G401.6 (cell line): ENCODE measurements at regions not wholly inside any gene's neighbourhood (a gene's known extent, or its start where the extent isn't known, plus 50 kb on each side); places are given as distances from the start of the nearest gene placed in this dataset.

ENCODE experiments used
- FAIRE-seq: peaks from 2 replicates; lab custom pipeline; 2012; peaks lifted over from hg19 to GRCh38; lab: Jason Lieb, UNC

- no peak for FAIRE-seq
Observed at GRCh38 chr5:82698026-82698425, 379.2 kb downstream of the TMEM167A start.

- FAIRE-seq: no peak
Observed at GRCh38 chr5:82694711-82695285, 382.4 kb downstream of the TMEM167A start.

GRCh38 chr5:82692826-82693225, 384.4 kb downstream of the TMEM167A start:
- no peak for FAIRE-seq

- no peak for FAIRE-seq
Observed at GRCh38 chr5:82684659-82685058, 392.5 kb downstream of the TMEM167A start.

GRCh38 chr5:82684165-82684564, 393.0 kb downstream of the TMEM167A start:
- no peak for FAIRE-seq

- FAIRE-seq: no peak
Observed at GRCh38 chr5:82679660-82680059, 397.5 kb downstream of the TMEM167A start.

GRCh38 chr5:82676661-82677060, 398.5 kb upstream of the RPS23 start:
- FAIRE-seq: no peak

GRCh38 chr5:82674671-82675070, 396.5 kb upstream of the RPS23 start:
- no peak for FAIRE-seq

- FAIRE-seq: no peak
Observed at GRCh38 chr5:82673057-82673809, 395.1 kb upstream of the RPS23 start.

GRCh38 chr5:82670692-82671091, 392.5 kb upstream of the RPS23 start:
- FAIRE-seq: no peak

GRCh38 chr5:82669720-82670119, 391.6 kb upstream of the RPS23 start:
- FAIRE-seq: no peak

GRCh38 chr5:82666312-82666711, 388.2 kb upstream of the RPS23 start:
- no peak for FAIRE-seq

- FAIRE-seq: no peak
Observed at GRCh38 chr5:82664732-82665131, 386.6 kb upstream of the RPS23 start.

- no peak for FAIRE-seq
Observed at GRCh38 chr5:82663225-82663624, 385.1 kb upstream of the RPS23 start.

GRCh38 chr5:82662340-82662739, 384.2 kb upstream of the RPS23 start:
- no peak for FAIRE-seq

GRCh38 chr5:82661933-82662332, 383.8 kb upstream of the RPS23 start:
- no peak for FAIRE-seq

GRCh38 chr5:82661462-82661861, 383.3 kb upstream of the RPS23 start:
- no peak for FAIRE-seq

- FAIRE-seq: no peak
Observed at GRCh38 chr5:82659115-82659514, 381.0 kb upstream of the RPS23 start.

GRCh38 chr5:82657033-82657699, 379.0 kb upstream of the RPS23 start:
- no peak for FAIRE-seq

- FAIRE-seq: no peak
Observed at GRCh38 chr5:82656341-82656761, 378.2 kb upstream of the RPS23 start.

- FAIRE-seq: no peak
Observed at GRCh38 chr5:82655078-82655477, 376.9 kb upstream of the RPS23 start.

- no peak for FAIRE-seq
Observed at GRCh38 chr5:82649943-82650342, 371.8 kb upstream of the RPS23 start.

- FAIRE-seq: no peak
Observed at GRCh38 chr5:82644766-82645165, 366.6 kb upstream of the RPS23 start.

- FAIRE-seq: no peak
Observed at GRCh38 chr5:82644229-82644628, 366.1 kb upstream of the RPS23 start.
